ENCODE measurements at regions not wholly inside any gene's neighbourhood (a gene's known extent, or its start where the extent isn't known, plus 50 kb on each side); places are given as distances from the start of the nearest gene placed in this dataset.

DNA sequence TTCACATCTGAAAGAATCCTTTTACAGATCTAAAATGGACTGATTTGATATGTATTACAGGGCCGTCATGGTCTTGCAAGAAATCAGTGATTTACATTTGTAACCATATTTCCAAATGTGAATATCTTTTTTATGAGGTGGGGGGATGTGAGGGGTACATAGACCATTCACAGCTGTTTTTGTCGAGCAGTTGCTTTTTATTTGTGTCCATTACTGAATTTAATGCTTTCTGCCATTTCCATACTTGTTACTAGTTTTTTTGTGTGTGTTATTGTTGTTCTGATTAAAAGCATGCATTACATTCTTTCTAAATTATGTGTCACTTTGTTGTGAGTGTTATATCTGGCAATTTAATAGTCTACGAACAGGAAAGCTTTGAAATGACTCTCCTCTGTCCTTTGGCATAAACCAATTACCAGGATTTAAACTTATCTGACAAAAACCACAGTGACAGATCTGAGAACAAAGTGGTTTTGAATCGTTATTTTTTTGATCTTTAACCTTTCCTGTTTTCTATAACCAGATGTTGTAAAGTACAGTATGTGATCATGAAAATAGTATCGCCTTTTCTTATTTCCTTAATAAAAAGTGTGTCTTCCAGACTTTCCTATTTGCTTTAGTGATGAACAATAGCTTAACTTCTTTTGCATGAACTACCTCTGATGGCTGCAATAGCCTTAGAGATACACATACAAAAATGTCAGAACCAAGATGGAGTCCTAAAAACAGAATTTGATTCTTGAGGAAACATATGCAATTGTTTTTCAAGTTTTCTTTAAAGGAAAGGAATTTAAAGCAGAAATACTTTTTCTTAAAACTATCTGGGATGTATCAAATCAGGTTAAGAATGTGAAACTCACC lies 354.2 kb upstream of the ACVR2A start:
- Histone ChIP-seq H3K27ac (replicated peaks) (no peak overlapping the region), H3K27me3 (ENCODE audit: insufficient read depth, poor library complexity, severe bottlenecking) (no peaks in the 10 kb centered on the region), H3K4me3 (replicated peaks; ENCODE audit: insufficient read depth, low read length) (no peak overlapping the region)
- TF ChIP-seq, protein P1, sequence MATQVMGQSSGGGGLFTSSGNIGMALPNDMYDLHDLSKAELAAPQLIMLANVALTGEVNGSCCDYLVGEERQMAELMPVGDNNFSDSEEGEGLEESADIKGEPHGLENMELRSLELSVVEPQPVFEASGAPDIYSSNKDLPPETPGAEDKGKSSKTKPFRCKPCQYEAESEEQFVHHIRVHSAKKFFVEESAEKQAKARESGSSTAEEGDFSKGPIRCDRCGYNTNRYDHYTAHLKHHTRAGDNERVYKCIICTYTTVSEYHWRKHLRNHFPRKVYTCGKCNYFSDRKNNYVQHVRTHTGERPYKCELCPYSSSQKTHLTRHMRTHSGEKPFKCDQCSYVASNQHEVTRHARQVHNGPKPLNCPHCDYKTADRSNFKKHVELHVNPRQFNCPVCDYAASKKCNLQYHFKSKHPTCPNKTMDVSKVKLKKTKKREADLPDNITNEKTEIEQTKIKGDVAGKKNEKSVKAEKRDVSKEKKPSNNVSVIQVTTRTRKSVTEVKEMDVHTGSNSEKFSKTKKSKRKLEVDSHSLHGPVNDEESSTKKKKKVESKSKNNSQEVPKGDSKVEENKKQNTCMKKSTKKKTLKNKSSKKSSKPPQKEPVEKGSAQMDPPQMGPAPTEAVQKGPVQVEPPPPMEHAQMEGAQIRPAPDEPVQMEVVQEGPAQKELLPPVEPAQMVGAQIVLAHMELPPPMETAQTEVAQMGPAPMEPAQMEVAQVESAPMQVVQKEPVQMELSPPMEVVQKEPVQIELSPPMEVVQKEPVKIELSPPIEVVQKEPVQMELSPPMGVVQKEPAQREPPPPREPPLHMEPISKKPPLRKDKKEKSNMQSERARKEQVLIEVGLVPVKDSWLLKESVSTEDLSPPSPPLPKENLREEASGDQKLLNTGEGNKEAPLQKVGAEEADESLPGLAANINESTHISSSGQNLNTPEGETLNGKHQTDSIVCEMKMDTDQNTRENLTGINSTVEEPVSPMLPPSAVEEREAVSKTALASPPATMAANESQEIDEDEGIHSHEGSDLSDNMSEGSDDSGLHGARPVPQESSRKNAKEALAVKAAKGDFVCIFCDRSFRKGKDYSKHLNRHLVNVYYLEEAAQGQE (IDR thresholded peaks at IDR 0.05; ENCODE audit: insufficient replicate concordance, low read depth): no peak
- no peak for DNase-seq (ENCODE audit: low read depth in 1 of 2, low spot score in 1 of 2)

DNA sequence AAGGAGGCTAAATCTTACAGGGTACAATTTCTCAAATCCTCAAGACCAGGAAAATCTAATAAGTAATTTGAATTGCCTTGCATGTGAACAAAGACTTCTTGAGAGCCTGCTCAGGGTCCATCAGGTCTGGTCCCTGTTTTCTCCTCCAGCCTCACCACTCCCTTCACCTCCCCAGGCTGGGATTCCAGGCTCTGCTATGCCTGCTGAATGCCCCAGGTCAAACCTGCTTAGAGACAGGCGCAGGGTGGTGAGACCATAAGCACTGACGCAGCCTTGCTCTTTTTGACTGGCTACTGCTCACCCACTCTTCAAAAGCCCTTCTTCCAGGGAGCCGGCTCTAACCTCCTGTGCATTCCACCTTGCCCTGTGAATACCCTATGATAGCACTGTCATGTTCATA lies 356.4 kb upstream of the ACVR2A start:
- H3K4me3 ChIP-seq (replicated peaks; ENCODE audit: insufficient read depth, low read length): no peak overlapping the region
- TF ChIP-seq POLR2AphosphoS5 (IDR thresholded peaks at IDR 0.05; ENCODE audit: low read depth): no peak
- no peak for TF ChIP-seq SPI1 (IDR thresholded peaks at IDR 0.05; ENCODE audit: borderline replicate concordance, low read depth)
- TF ChIP-seq, protein P2, sequence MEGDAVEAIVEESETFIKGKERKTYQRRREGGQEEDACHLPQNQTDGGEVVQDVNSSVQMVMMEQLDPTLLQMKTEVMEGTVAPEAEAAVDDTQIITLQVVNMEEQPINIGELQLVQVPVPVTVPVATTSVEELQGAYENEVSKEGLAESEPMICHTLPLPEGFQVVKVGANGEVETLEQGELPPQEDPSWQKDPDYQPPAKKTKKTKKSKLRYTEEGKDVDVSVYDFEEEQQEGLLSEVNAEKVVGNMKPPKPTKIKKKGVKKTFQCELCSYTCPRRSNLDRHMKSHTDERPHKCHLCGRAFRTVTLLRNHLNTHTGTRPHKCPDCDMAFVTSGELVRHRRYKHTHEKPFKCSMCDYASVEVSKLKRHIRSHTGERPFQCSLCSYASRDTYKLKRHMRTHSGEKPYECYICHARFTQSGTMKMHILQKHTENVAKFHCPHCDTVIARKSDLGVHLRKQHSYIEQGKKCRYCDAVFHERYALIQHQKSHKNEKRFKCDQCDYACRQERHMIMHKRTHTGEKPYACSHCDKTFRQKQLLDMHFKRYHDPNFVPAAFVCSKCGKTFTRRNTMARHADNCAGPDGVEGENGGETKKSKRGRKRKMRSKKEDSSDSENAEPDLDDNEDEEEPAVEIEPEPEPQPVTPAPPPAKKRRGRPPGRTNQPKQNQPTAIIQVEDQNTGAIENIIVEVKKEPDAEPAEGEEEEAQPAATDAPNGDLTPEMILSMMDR (IDR thresholded peaks at IDR 0.05; ENCODE audit: insufficient read depth, low read length): no peak
- no peak for TF ChIP-seq GABPA (IDR thresholded peaks at IDR 0.05; ENCODE audit: low read depth)
- TF ChIP-seq, protein P1 (IDR thresholded peaks at IDR 0.05; ENCODE audit: insufficient replicate concordance, low read depth): no peak
- no peak overlapping the region for H3K27ac ChIP-seq (replicated peaks)
- H3K27me3 ChIP-seq (ENCODE audit: insufficient read depth, poor library complexity, severe bottlenecking): no peaks in the 10 kb centered on the region
- no peak for DNase-seq (ENCODE audit: low read depth in 1 of 2, low spot score in 1 of 2)

DNA sequence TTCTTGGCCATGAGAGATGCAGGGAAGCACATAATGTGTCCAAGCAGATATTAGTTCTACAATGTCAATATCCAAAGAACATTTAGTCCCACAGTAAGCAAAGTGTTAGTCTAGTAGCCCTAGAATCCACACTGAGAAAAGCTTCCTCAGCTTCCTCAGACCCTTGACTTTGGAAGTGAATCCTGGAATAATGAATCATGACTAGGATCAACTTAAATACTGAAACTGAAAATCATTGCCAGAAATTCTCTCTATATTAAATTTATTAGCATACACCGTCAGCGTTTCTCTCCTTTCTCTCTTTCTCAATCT lies 356.9 kb upstream of the ACVR2A start:
- H3K27me3 ChIP-seq (ENCODE audit: insufficient read depth, poor library complexity, severe bottlenecking): no peaks in the 10 kb centered on the region
- no peak overlapping the region for H3K27ac ChIP-seq (replicated peaks)
- no peak for DNase-seq (ENCODE audit: low read depth in 1 of 2, low spot score in 1 of 2)
- H3K4me3 ChIP-seq (replicated peaks; ENCODE audit: insufficient read depth, low read length): no peak overlapping the region
- no peak for TF ChIP-seq POLR2AphosphoS5 (IDR thresholded peaks at IDR 0.05; ENCODE audit: low read depth)
- TF ChIP-seq, protein P2 (IDR thresholded peaks at IDR 0.05; ENCODE audit: insufficient read depth, low read length): no peak
- TF ChIP-seq, protein P1 (IDR thresholded peaks at IDR 0.05; ENCODE audit: insufficient replicate concordance, low read depth): no peak
- TF ChIP-seq SPI1 (IDR thresholded peaks at IDR 0.05; ENCODE audit: borderline replicate concordance, low read depth): no peak
- no peak for TF ChIP-seq GABPA (IDR thresholded peaks at IDR 0.05; ENCODE audit: low read depth)

Measured in HL-60 (cell line).